SH-SY5Y (cell line): ENCODE measurements at regions not wholly inside any gene's neighbourhood (a gene's known extent, or its start where the extent isn't known, plus 50 kb on each side); places are given as distances from the start of the nearest gene placed in this dataset.

Source experiments
- GATA2 ChIP-seq: IDR thresholded peaks from 2 replicates; pipeline ENCODE4 v1.6.1; 2011; ENCODE audit warnings: mild to moderate bottlenecking, low read depth, low read length
- GATA3 ChIP-seq: IDR thresholded peaks from 2 replicates; pipeline ENCODE4 v1.6.1; 2011; ENCODE audit warnings: low read depth, mild to moderate bottlenecking, low read length, moderate library complexity

GRCh38 chr2:35416391-35417140 is 939.0 kb upstream of the CRIM1 start:
- no peak for TF ChIP-seq GATA3
- no peak for TF ChIP-seq GATA2
